Suprapubic skin (tissue), 4 donors: ENCODE measurements at regions not wholly inside any gene's neighbourhood (a gene's known extent, or its start where the extent isn't known, plus 50 kb on each side); places are given as distances from the start of the nearest gene placed in this dataset.

Source experiments
- DNase-seq, 2 donors: peaks; one replicate each; pipeline ENCODE4 v3.0.0-alpha.2; 2019; ENCODE audit warnings: low spot score in 2 of 2
- H3K27ac ChIP-seq: fragments of 200-600 bp; sonication (generic); one replicate; pipeline ENCODE4 v1.5.1; 2019
- H3K27me3 ChIP-seq: fragments of 200-600 bp; sonication (generic); one replicate; pipeline ENCODE4 v1.5.1; 2019
- H3K36me3 ChIP-seq: fragments of 200-600 bp; sonication (generic); one replicate; pipeline ENCODE4 v1.5.1; 2019
- H3K4me1 ChIP-seq: fragments of 200-600 bp; sonication (generic); one replicate; pipeline ENCODE4 v1.5.1; 2019
- H3K4me3 ChIP-seq: fragments of 200-600 bp; sonication (generic); one replicate; pipeline ENCODE4 v1.5.1; 2019; ENCODE audit warnings: mild to moderate bottlenecking
- H3K9me3 ChIP-seq: fragments of 200-600 bp; sonication (generic); one replicate; pipeline ENCODE4 v1.5.1; 2019
- CTCF ChIP-seq, 2 donors: fragments of 200-600 bp in 1 of 2; fragments of 450-650 bp in 1 of 2; sonication (generic) in 1 of 2; IDR thresholded peaks; one replicate each; pipeline ENCODE4 v1.5.1; 2016 to 2019; ENCODE audit warnings: antibody characterized with exemption in 2 of 2, mild to moderate bottlenecking in 1 of 2, moderate library complexity in 1 of 2
- EP300 ChIP-seq: sonication (generic); formaldehyde crosslinking; IDR thresholded peaks from one replicate; pipeline ENCODE4 v1.6.1; 2017; ENCODE audit warnings: antibody characterized with exemption
- POLR2A ChIP-seq, 2 donors: fragments of 450-650 bp; IDR thresholded peaks; one replicate each; pipeline ENCODE4 v1.6.1; 2017; ENCODE audit warnings: antibody characterized with exemption in 2 of 2, mild to moderate bottlenecking in 2 of 2, moderate library complexity in 2 of 2
- POLR2AphosphoS5 ChIP-seq, 3 donors: sonication (generic); formaldehyde crosslinking; IDR thresholded peaks; one replicate each; pipeline ENCODE4 v1.6.1; 2017; ENCODE audit warnings: antibody characterized with exemption in 3 of 3
- WGBS: methylation state at CpG from one replicate; pipeline ENCODE4 v1.1.5; 2018; 5-methylcytosine and 5-hydroxymethylcytosine counted together

DNA sequence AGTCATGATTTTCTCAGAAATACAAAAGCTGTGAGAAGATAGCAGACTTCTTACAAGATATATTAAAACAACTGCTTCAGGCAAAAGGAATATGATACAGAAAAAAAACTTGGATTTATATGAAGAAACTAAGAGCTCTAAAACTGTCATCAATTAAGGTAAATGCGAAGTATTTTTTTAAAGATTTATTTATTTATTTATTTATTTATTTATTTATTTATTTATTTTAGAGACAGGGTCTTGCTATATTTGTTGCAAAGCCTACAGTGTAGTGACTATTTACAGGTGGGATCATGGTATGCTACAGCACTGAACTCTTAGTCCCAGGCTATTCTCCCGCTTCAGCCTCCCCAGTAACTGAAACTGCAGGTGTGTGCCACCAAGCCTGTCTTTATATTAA, 274.3 kb upstream of the BCHE start:
- no peaks in the 10 kb centered on the region for H3K9me3 ChIP-seq
- WGBS: 93% methylated on average over 2 of the region's 2 CpGs
- H3K4me3 ChIP-seq: no peak overlapping the region
- no peaks in the 10 kb centered on the region for H3K27me3 ChIP-seq
- H3K4me1 ChIP-seq: no peaks in the 10 kb centered on the region
- H3K27ac ChIP-seq: no peak overlapping the region
- H3K36me3 ChIP-seq: no peaks in the 10 kb centered on the region
- no peak for DNase-seq
- TF ChIP-seq POLR2AphosphoS5 (IDR thresholded peaks at IDR 0.05): no peak
- no peak for TF ChIP-seq EP300
- no peak for TF ChIP-seq POLR2A (IDR thresholded peaks at IDR 0.05)
- TF ChIP-seq CTCF (IDR thresholded peaks at IDR 0.05): no peak

DNA sequence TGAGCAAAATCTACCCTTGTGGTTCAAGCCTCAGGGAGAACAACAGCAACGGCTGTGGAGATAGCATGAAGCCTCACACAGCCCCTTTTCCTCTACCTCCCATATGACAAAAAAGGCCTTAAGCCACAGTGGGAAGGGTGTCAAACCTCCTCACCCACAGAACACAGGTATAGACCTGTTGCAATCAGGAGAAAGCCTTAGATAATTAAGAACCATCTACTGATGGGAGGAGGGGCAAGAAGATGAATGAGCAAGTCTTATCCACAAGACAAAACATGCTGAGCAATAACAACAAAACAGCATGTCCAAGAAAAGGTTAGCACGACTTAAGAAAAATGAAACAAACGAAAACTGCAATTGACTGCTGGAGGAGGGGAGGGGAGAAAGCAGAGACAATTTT, 272.9 kb upstream of the BCHE start:
- WGBS: 49% methylated on average over 3 of the region's 3 CpGs
- no peak overlapping the region for H3K27ac ChIP-seq
- no peaks in the 10 kb centered on the region for H3K9me3 ChIP-seq

DNA sequence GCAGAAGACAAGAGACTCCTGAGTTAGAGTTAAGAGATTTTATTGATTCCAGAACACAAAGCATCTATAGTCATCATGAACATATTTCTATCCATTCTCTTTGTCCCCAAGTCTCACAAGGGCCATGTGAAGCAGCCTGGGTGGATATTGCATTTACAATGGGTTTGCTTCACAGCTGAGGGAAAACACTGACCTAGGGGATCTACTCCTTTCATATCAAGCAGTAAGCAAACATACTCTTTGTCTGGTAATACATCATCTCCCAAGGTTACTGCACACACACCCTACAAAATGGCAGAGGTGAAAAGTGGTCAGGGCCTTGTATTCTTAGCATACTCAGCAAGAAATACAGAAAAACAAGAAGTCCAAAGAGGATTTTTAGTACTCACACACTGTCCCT, 267.7 kb upstream of the BCHE start:
- TF ChIP-seq EP300 (no peak), POLR2AphosphoS5 (IDR thresholded peaks at IDR 0.05) (no peak)
- Histone ChIP-seq H3K4me3 (no peak overlapping the region), H3K4me1 (no peaks in the 10 kb centered on the region), H3K27ac (no peak overlapping the region), H3K9me3 (no peaks in the 10 kb centered on the region), H3K27me3 (no peaks in the 10 kb centered on the region), H3K36me3 (no peaks in the 10 kb centered on the region)
- DNase-seq: no peak

More for the DNA sequence above, 272.9 kb upstream of the BCHE start:
- Histone ChIP-seq H3K4me3 (no peak overlapping the region), H3K27me3 (no peaks in the 10 kb centered on the region), H3K36me3 (no peaks in the 10 kb centered on the region), H3K4me1 (no peaks in the 10 kb centered on the region)
- DNase-seq: no peak
- TF ChIP-seq POLR2A (IDR thresholded peaks at IDR 0.05) (no peak), EP300 (no peak), POLR2AphosphoS5 (IDR thresholded peaks at IDR 0.05) (no peak), CTCF (IDR thresholded peaks at IDR 0.05) (no peak)

DNA sequence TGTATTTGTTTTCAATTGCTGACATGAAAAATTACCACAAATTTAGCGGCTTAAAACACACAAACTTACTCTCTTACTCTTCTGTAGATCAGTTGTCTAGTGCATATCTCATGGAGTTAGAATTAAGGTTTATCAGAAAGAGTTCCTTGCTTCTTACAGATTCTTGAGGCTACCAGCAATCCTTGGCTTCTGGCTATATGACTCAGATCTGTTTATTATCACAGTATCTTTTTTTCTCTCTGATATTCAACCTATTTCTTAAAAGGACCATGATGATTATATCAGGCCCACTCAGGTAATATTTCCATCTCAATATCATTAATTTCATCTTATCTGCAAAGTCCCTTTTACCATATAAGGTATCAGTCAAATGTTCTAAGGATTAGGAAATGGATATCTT, 263.5 kb upstream of the BCHE start:
- Histone ChIP-seq H3K27me3 (no peaks in the 10 kb centered on the region), H3K4me3 (no peak overlapping the region), H3K4me1 (no peaks in the 10 kb centered on the region), H3K9me3 (no peaks in the 10 kb centered on the region), H3K27ac (no peak overlapping the region), H3K36me3 (no peaks in the 10 kb centered on the region)
- 87% methylated on average over 1 of the region's 1 CpG for WGBS
- TF ChIP-seq POLR2AphosphoS5 (IDR thresholded peaks at IDR 0.05) (no peak), POLR2A (IDR thresholded peaks at IDR 0.05) (no peak), CTCF (IDR thresholded peaks at IDR 0.05) (no peak), EP300 (no peak)
- no peak for DNase-seq

- H3K4me1 ChIP-seq: no peaks in the 10 kb centered on the region
- TF ChIP-seq CTCF (IDR thresholded peaks at IDR 0.05) (no peak), EP300 (no peak), POLR2A (IDR thresholded peaks at IDR 0.05) (no peak), POLR2AphosphoS5 (IDR thresholded peaks at IDR 0.05) (no peak)
- H3K4me3 ChIP-seq: no peak overlapping the region
- H3K27me3 ChIP-seq: no peaks in the 10 kb centered on the region
- no peaks in the 10 kb centered on the region for H3K9me3 ChIP-seq
- DNase-seq: no peak
- H3K27ac ChIP-seq: no peak overlapping the region
- H3K36me3 ChIP-seq: no peaks in the 10 kb centered on the region
- WGBS: 78% methylated on average over 3 of the region's 3 CpGs
Measured at GRCh38 chr3:166089575-166089974, 252.4 kb upstream of the BCHE start.

DNA sequence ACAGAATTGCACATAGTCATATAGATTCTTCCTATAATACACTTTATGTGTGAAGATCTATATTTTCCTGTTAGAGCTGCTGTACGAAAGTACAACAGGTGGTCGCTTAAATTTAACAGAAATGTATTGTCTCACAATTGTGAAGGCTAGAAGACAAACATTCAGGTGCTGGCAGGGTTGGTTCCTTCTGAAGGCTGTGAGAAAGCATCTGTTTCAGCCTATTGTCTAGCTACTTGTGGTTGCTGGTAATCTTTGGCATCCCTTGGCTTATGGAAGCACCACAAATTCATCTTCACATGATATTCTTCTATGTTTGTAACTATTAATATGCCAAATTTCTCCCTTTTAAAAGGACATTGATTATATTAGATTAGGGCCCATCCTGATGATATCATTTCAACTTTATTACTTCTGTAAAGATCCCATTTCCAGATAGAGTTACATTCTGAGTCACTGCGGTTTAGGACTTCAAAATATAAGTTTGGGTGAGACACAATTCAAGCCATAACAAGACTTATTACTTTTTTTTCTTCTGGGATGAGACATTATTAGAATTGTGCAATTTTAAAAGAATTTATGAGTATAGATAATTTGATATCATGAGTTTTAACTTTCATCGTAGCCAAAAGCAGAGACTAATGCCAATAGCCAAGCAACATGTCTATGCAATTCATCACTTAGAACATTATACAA, 248.1 kb upstream of the BCHE start:
- Histone ChIP-seq H3K4me1 (no peaks in the 10 kb centered on the region), H3K27me3 (no peaks in the 10 kb centered on the region), H3K36me3 (no peaks in the 10 kb centered on the region), H3K9me3 (no peaks in the 10 kb centered on the region), H3K27ac (no peak overlapping the region), H3K4me3 (no peak overlapping the region)
- 53% methylated on average over 4 of the region's 4 CpGs for WGBS
- TF ChIP-seq CTCF (IDR thresholded peaks at IDR 0.05): no peak
- TF ChIP-seq EP300: no peak
- no peak for TF ChIP-seq POLR2A (IDR thresholded peaks at IDR 0.05)
- TF ChIP-seq POLR2AphosphoS5 (IDR thresholded peaks at IDR 0.05): no peak
- no peak for DNase-seq
